ENCODE measurements at regions not wholly inside any gene's neighbourhood (a gene's known extent, or its start where the extent isn't known, plus 50 kb on each side); places are given as distances from the start of the nearest gene placed in this dataset.

GRCh38 chr3:139236336-139236735, 107.5 kb upstream of the MRPS22 start:
- Histone ChIP-seq H2AFZ (ENCODE audit: insufficient read depth, low read depth, low read length, poor library complexity, severe bottlenecking) (no peak overlapping the region), H3K79me2 (ENCODE audit: control insufficient read depth, insufficient read depth, low read length) (no peaks in the 10 kb centered on the region), H3K27ac (ENCODE audit: low read length in 2 of 2) (no peak overlapping the region), H4K20me1 (ENCODE audit: control insufficient read depth, insufficient read depth, low read length, poor library complexity, severe bottlenecking) (no peaks in the 10 kb centered on the region), H3K4me3 (ENCODE audit: control extremely low read depth in 1 of 5, extremely low read depth in 1 of 5, insufficient read depth in 1 of 5, low read depth in 2 of 5, low read length in 4 of 5) (no peak overlapping the region), H3K9ac (ENCODE audit: low read length) (no peak overlapping the region), H3K27me3 (replicated peaks in 1 of 4; ENCODE audit: control extremely low read depth in 1 of 4, control insufficient read depth in 3 of 4, insufficient read depth in 4 of 4, low read length in 3 of 4) (no peaks in the 10 kb centered on the region), H3K9me3 (ENCODE audit: control extremely low read depth in 1 of 3, control insufficient read depth in 2 of 3, insufficient read depth in 1 of 3, low read length in 2 of 3) (no peaks in the 10 kb centered on the region), H3K36me3 (replicated peaks in 1 of 2; ENCODE audit: control extremely low read depth in 1 of 2, control insufficient read depth in 1 of 2, extremely low read depth in 1 of 2, insufficient read depth in 2 of 2, low read length in 1 of 2) (no peaks in the 10 kb centered on the region), H3K4me2 (replicated peaks; ENCODE audit: low read depth, low read length, poor library complexity, severe bottlenecking) (no peak overlapping the region), H3K4me1 (ENCODE audit: control insufficient read depth in 2 of 2, insufficient read depth in 2 of 2, low read length in 2 of 2) (no peaks in the 10 kb centered on the region)
- Mint-ChIP-seq H3K9me3 (ENCODE audit: insufficient read depth) (no peaks in the 10 kb centered on the region), H3K27me3 (peaks cover 14% of the 10 kb centered on the region), H3K4me3 (no peak overlapping the region), H3K27ac (no peak overlapping the region), H3K4me1 (no peaks in the 10 kb centered on the region)
- DNase-seq (no peak), ATAC-seq (ENCODE audit: low read depth) (no peak)
- no CpG with 5 or more reads among the region's 3 CpGs for WGBS (ENCODE audit: insufficient coverage)
- ChIA-PET CTCF (interaction anchor here (0.7 kb wide), 1 partner anchor 35 kb away, joined by 5 read pairs; no protein-coding TSS in a partner anchor), POLR2A (no interaction called here)
- no peak for TF ChIP-seq CTCF (IDR thresholded peaks at IDR 0.05)
- no peak for TF ChIP-seq EZH2 (IDR thresholded peaks at IDR 0.05; ENCODE audit: borderline replicate concordance, insufficient read depth, low read depth, low read length, poor library complexity, severe bottlenecking)
- intact Hi-C loops (cut with micrococcal nuclease), result no loop called here

GRCh38 chr3:139238281-139239030, 105.4 kb upstream of the MRPS22 start:
- no peaks in the 10 kb centered on the region for H4K20me1 ChIP-seq (ENCODE audit: control insufficient read depth, insufficient read depth, low read length, poor library complexity, severe bottlenecking)
- Mint-ChIP-seq H3K4me3 (no peak overlapping the region), H3K27ac (no peak overlapping the region), H3K27me3 (peaks cover 23% of the 10 kb centered on the region), H3K9me3 (ENCODE audit: insufficient read depth) (no peaks in the 10 kb centered on the region), H3K4me1 (no peaks in the 10 kb centered on the region)
- no peak overlapping the region for H3K27ac ChIP-seq (ENCODE audit: low read length in 2 of 2)
- H3K4me1 ChIP-seq (ENCODE audit: control insufficient read depth in 2 of 2, insufficient read depth in 2 of 2, low read length in 2 of 2), result no peaks in the 10 kb centered on the region
- TF ChIP-seq EZH2 (IDR thresholded peaks at IDR 0.05; ENCODE audit: borderline replicate concordance, insufficient read depth, low read depth, low read length, poor library complexity, severe bottlenecking), result no peak
- no peak for TF ChIP-seq CTCF (IDR thresholded peaks at IDR 0.05)
- H3K36me3 ChIP-seq (replicated peaks in 1 of 2; ENCODE audit: control extremely low read depth in 1 of 2, control insufficient read depth in 1 of 2, extremely low read depth in 1 of 2, insufficient read depth in 2 of 2, low read length in 1 of 2), result no peaks in the 10 kb centered on the region
- H3K79me2 ChIP-seq (ENCODE audit: control insufficient read depth, insufficient read depth, low read length), result no peaks in the 10 kb centered on the region
- 70% methylated on average over 8 of the region's 12 CpGs for WGBS (ENCODE audit: insufficient coverage)
- POLR2A ChIA-PET, result no interaction called here
- H3K4me3 ChIP-seq (ENCODE audit: control extremely low read depth in 1 of 5, extremely low read depth in 1 of 5, insufficient read depth in 1 of 5, low read depth in 2 of 5, low read length in 4 of 5), result no peak overlapping the region
- no peak overlapping the region for H2AFZ ChIP-seq (ENCODE audit: insufficient read depth, low read depth, low read length, poor library complexity, severe bottlenecking)
- CTCF ChIA-PET, result no interaction called here
- ATAC-seq (ENCODE audit: low read depth) (no peak), DNase-seq (no peak)
- H3K9me3 ChIP-seq (ENCODE audit: control extremely low read depth in 1 of 3, control insufficient read depth in 2 of 3, insufficient read depth in 1 of 3, low read length in 2 of 3), result no peaks in the 10 kb centered on the region
- intact Hi-C loops (cut with micrococcal nuclease), result no loop called here
- no peaks in the 10 kb centered on the region for H3K27me3 ChIP-seq (replicated peaks in 1 of 4; ENCODE audit: control extremely low read depth in 1 of 4, control insufficient read depth in 3 of 4, insufficient read depth in 4 of 4, low read length in 3 of 4)
- H3K4me2 ChIP-seq (replicated peaks; ENCODE audit: low read depth, low read length, poor library complexity, severe bottlenecking), result no peak overlapping the region
- no peak overlapping the region for H3K9ac ChIP-seq (ENCODE audit: low read length)

Data from B cell (primary cell).